HCT116 (cell line): ENCODE measurements at regions not wholly inside any gene's neighbourhood (a gene's known extent, or its start where the extent isn't known, plus 50 kb on each side); places are given as distances from the start of the nearest gene placed in this dataset.
"Not testable (repeated sequence)": the region's sequence is repeated elsewhere in the genome, so short reads cannot be mapped to it uniquely, and the experiment has no call there.

Experiments used
- ATAC-seq: fragments of 200-7000 bp; cut with Tn5 transposase; 2 replicates; pipeline ENCODE4 v1.9.1; 2020; ENCODE audit warnings: mild to moderate bottlenecking, moderate library complexity
- BruUV-seq: library from RNA; stranded (reverse); fragments of 400-500 nt; replicated peaks from 2 replicates; lab custom pipeline; 2021; lab: Mats Ljungman, UMichigan
- CTCF ChIA-PET: fragments of 300-600 bp; sonication (Branson Sonifier 250); formaldehyde crosslinking; loops from one replicate; lab custom pipeline; 2021; ENCODE audit warnings: antibody characterized with exemption; lab: Charles Lee
- POLR2A ChIA-PET: fragments of 300-600, 350-600 bp; sonication (Branson Sonifier 250); formaldehyde crosslinking; loops from one replicate; lab custom pipeline; 2021; ENCODE audit warnings: antibody characterized with exemption; lab: Charles Lee
- RAD21 ChIA-PET, 2 experiments: fragments of 300-600 bp; sonication (Branson Sonifier 250); formaldehyde crosslinking; loops; one replicate each; lab custom pipeline; 2023; ENCODE audit warnings: low total read pairs in 2 of 2; ENCODE audit not compliant: uncharacterized antibody in 2 of 2, unreplicated experiment in 2 of 2, low non-redundant PET in 1 of 2; lab: Charles Lee
- DNase-seq: peaks from one replicate; pipeline ENCODE4 v3.0.0-alpha.2; 2010; ENCODE audit warnings: low read depth, low spot score
- H2AFZ ChIP-seq: fragments of 200-600 bp; shearing (Covaris generic), sonication (generic); 2 replicates; pipeline ENCODE4 v1.6.1; 2017; ENCODE audit warnings: low read depth, mixed run types, mixed read lengths, antibody characterized with exemption, low read length; ENCODE audit not compliant: poor library complexity, severe bottlenecking
- H3K27ac ChIP-seq: 2 replicates; pipeline ENCODE4 v1.5.1; 2012; ENCODE audit warnings: low read depth, low read length
- H3K27me3 ChIP-seq: fragments of 200-600 bp; sonication (generic); 2 replicates; pipeline ENCODE4 v1.6.1; 2016; ENCODE audit warnings: mixed run types, low read length, mixed read lengths; ENCODE audit not compliant: insufficient read depth
- H3K36me3 ChIP-seq, 2 experiments: fragments of 200-500 bp in 1 of 2; fragments of 200-600 bp in 1 of 2; sonication (Bioruptor generic) in 1 of 2; sonication (generic) in 1 of 2; 2 replicates each; pipeline versions ENCODE4 v1.5.1 to v1.6.1; 2014 to 2016; ENCODE audit warnings: low read length in 2 of 2, inconsistent platforms in 1 of 2, mixed read lengths in 1 of 2, mixed run types in 1 of 2; ENCODE audit not compliant: insufficient read depth in 2 of 2, control insufficient read depth in 1 of 2
- H3K4me1 ChIP-seq, 2 experiments: fragments of 200-600 bp in 1 of 2; sonication (generic) in 1 of 2; 2 replicates each; pipeline versions ENCODE4 v1.5.1 to v1.6.1; 2012 to 2017; ENCODE audit warnings: low read length in 2 of 2, inconsistent platforms in 1 of 2, mild to moderate bottlenecking in 1 of 2, mixed read lengths in 1 of 2, mixed run types in 1 of 2, moderate library complexity in 1 of 2; ENCODE audit not compliant: insufficient read depth in 2 of 2, control insufficient read depth in 1 of 2
- H3K4me2 ChIP-seq: fragments of 200-600 bp; sonication (generic); 2 replicates; pipeline ENCODE4 v1.6.1; 2017; ENCODE audit warnings: mixed run types, low read length, mixed read lengths
- H3K4me3 ChIP-seq, 2 experiments: fragments of 200-600 bp in 1 of 2; sonication (generic) in 1 of 2; replicated peaks in 1 of 2; 2 replicates each; pipeline ENCODE4 v1.5.1; 2011 to 2016; ENCODE audit warnings: low read length in 2 of 2, control low read depth in 1 of 2, low read depth in 1 of 2, mild to moderate bottlenecking in 1 of 2, mixed read lengths in 1 of 2, mixed run types in 1 of 2
- H3K79me2 ChIP-seq: fragments of 200-600 bp; sonication (generic); 2 replicates; pipeline ENCODE4 v1.6.1; 2017; ENCODE audit warnings: mild to moderate bottlenecking, mixed run types, low read length, moderate library complexity, mixed read lengths; ENCODE audit not compliant: insufficient read depth
- H3K9ac ChIP-seq: fragments of 200-600 bp; sonication (generic); 2 replicates; pipeline ENCODE4 v1.6.1; 2016; ENCODE audit warnings: low read length, mixed read lengths
- H3K9me2 ChIP-seq: fragments of 200-600 bp; sonication (generic), shearing (Covaris generic); 2 replicates; pipeline ENCODE4 v1.6.1; 2017; ENCODE audit warnings: mixed run types, mild to moderate bottlenecking, moderate library complexity; ENCODE audit not compliant: insufficient read depth
- H3K9me3 ChIP-seq, 2 experiments: fragments of 200-500 bp in 1 of 2; fragments of 200-600 bp in 1 of 2; sonication (Bioruptor generic) in 1 of 2; sonication (generic) in 1 of 2; 2 replicates each; pipeline ENCODE4 v1.6.1; 2014 to 2017; ENCODE audit warnings: low read length in 2 of 2, mixed read lengths in 2 of 2, inconsistent platforms in 1 of 2, low read depth in 1 of 2, mild to moderate bottlenecking in 1 of 2, mixed run types in 1 of 2, moderate library complexity in 1 of 2; ENCODE audit not compliant: control insufficient read depth in 1 of 2, insufficient read depth in 1 of 2
- H4K20me1 ChIP-seq: fragments of 200-600 bp; sonication (generic), shearing (Covaris generic); 2 replicates; pipeline ENCODE4 v1.6.1; 2017; ENCODE audit warnings: mixed run types, mild to moderate bottlenecking, moderate library complexity; ENCODE audit not compliant: insufficient read depth
- intact Hi-C: fragments of 100-400 bp; cut with micrococcal nuclease; formaldehyde crosslinking; loops from 2 replicates; pipeline ENCODE4 v1.10.0; 2022

- H3K36me3 ChIP-seq, H3K4me3 ChIP-seq, RAD21 ChIA-PET, H3K4me2 ChIP-seq, DNase-seq, CTCF ChIA-PET, BruUV-seq, intact Hi-C loops, H3K9ac ChIP-seq, ATAC-seq, H3K9me3 ChIP-seq, H2AFZ ChIP-seq, POLR2A ChIA-PET, H4K20me1 ChIP-seq, H3K27ac ChIP-seq, H3K27me3 ChIP-seq, H3K9me2 ChIP-seq: not testable (repeated sequence)
- peaks cover 84% of the 10 kb centered on the region for H3K79me2 ChIP-seq
- H3K4me1 ChIP-seq: peaks cover 11 to 17% of the 10 kb centered on the region in 2 experiments
Measured at GRCh38 chr16:29600111-29601000, 62.7 kb upstream of the SPN start.

- H3K79me2 ChIP-seq: peaks cover 89% of the 10 kb centered on the region
- H3K9ac ChIP-seq, ATAC-seq, RAD21 ChIA-PET, H3K36me3 ChIP-seq, DNase-seq, H3K9me2 ChIP-seq, H4K20me1 ChIP-seq, intact Hi-C loops, CTCF ChIA-PET, BruUV-seq, H3K9me3 ChIP-seq, H3K4me3 ChIP-seq, H3K27me3 ChIP-seq, H3K27ac ChIP-seq, H2AFZ ChIP-seq, POLR2A ChIA-PET, H3K4me2 ChIP-seq: not testable (repeated sequence)
- peaks cover 12 to 16% of the 10 kb centered on the region in 2 experiments for H3K4me1 ChIP-seq
Measured at GRCh38 chr16:29602247-29602625, 60.8 kb upstream of the SPN start.

- BruUV-seq, H3K27me3 ChIP-seq, H3K9me2 ChIP-seq, RAD21 ChIA-PET, H2AFZ ChIP-seq, H3K36me3 ChIP-seq, intact Hi-C loops, CTCF ChIA-PET, H3K9ac ChIP-seq, H3K4me2 ChIP-seq, H4K20me1 ChIP-seq, H3K27ac ChIP-seq, ATAC-seq, POLR2A ChIA-PET, DNase-seq, H3K9me3 ChIP-seq, H3K4me3 ChIP-seq: not testable (repeated sequence)
- Histone ChIP-seq H3K79me2 (peaks cover 90% of the 10 kb centered on the region), H3K4me1 (peaks cover 12 to 16% of the 10 kb centered on the region in 2 experiments)
Measured at GRCh38 chr16:29602683-29603088, 60.4 kb upstream of the SPN start.

- DNase-seq, H3K36me3 ChIP-seq, H3K9ac ChIP-seq, H2AFZ ChIP-seq, H3K9me3 ChIP-seq, intact Hi-C loops, H3K9me2 ChIP-seq, H3K27me3 ChIP-seq, H3K4me3 ChIP-seq, H4K20me1 ChIP-seq, RAD21 ChIA-PET, CTCF ChIA-PET, BruUV-seq: not testable (repeated sequence)
- ATAC-seq: peak; percentile 61
- peak overlapping the region; percentile 42 for H3K27ac ChIP-seq
- H3K79me2 ChIP-seq: peaks cover 97% of the 10 kb centered on the region
- H3K4me2 ChIP-seq: peak overlapping the region; percentile 19
- POLR2A ChIA-PET: interaction anchor here (1.3 kb wide), 1 partner anchor 10 kb away, joined by 3 read pairs; no protein-coding TSS in a partner anchor
- H3K4me1 ChIP-seq: peaks cover 12 to 16% of the 10 kb centered on the region in 2 experiments
Measured at GRCh38 chr16:29604631-29605549, 58.2 kb upstream of the SPN start.
